GM21390 (cell line): ENCODE measurements at regions not wholly inside any gene's neighbourhood (a gene's known extent, or its start where the extent isn't known, plus 50 kb on each side); places are given as distances from the start of the nearest gene placed in this dataset.
A peak's percentile ranks its signal among the peaks of the same experiment; 100 is the strongest.
"Not testable (repeated sequence)": the region's sequence is repeated elsewhere in the genome, so short reads cannot be mapped to it uniquely, and the experiment has no call there.

Source experiments
- ATAC-seq: cut with Tn5 transposase; IDR thresholded peaks from one replicate; pipeline ENCODE4 v1.9.1; 2021; ENCODE audit not compliant: unreplicated experiment

DNA sequence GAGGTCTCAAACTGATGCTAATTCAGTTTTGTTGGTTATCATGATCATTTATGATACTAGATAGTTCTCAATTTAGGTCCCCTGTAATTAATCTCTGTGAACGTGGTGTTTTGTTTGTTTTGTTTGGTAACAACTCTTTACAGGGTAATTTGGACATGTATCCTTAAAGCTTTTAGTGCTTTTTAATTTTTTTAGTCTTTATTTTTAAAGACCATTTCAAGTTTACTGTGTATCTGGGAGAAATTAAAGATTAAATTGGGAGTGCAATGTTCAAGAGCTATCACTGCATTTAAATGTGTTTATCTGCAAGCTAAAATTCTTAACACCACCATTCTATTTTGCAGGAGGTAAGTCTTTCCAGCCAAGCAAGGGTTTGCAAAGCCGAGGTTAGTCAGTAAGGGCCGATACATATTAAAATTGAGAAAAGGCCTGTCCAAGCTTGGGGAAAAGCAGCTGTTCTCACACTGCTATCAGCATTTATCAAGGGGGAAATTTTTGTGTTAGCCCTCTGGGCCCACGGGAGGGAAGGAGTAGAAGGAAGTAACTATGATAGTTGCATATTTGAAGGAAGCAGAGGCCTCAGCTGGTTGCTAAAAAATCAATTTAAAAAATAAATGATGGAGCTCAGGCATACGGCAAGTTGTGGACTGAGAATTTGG lies 59.3 kb upstream of the ZNF217 start:
- no peak for ATAC-seq

DNA sequence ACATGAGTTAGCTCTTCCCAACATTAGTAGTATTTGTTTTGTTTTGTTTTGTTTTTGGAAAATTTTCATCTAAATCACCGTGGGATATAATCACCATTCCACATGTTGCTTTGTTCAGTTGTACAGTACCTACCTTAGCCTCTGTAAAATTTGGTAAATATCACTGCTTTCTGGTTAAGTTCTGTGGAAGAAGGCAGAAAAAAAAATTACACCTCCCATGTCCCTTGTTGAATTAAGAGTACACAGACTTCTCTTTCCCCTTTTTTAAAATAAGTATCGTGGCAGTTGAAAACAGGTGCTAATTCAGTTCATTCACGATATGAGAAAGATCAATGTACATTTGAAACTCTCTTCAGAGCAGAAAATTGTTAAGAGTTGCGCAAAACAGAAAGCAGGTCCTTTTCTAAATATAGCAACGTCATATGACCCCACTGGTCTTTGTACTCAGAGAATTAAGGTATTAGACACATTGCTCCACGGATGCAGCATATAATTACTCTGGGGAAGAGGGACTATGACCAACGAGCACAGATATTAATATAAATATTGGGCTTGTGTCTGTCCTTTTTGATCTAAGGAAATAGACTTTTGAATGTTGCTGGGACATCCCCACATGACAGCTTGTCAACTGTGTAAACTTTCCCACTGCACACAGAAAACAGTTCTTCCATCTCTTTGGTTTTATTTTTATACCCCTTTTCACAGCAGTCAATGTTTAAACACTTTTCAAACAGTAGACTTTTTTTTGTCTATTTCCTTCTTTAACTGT lies 58.6 kb upstream of the ZNF217 start:
- peak; percentile 66 for ATAC-seq

DNA sequence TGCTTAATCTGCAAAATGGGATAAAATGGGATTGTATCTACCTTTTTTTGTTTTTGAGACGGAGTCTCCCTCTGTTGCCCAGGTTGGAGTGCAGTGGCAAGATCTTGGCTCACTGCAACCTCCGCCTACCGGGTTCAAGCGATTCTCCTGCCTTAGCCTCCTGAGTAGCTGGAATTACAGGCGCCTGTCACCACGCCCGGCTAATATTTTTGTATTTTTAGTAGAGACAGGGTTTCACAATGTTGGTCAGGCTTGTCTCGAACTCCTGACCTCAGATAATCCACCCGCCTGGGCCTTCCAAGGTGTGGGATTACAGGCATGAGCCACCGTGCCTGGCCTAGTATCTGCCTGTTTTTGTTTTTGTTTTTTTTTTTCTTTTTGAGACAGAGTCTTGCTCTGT lies 55.9 kb upstream of the ZNF217 start:
- not testable (repeated sequence) for ATAC-seq

DNA sequence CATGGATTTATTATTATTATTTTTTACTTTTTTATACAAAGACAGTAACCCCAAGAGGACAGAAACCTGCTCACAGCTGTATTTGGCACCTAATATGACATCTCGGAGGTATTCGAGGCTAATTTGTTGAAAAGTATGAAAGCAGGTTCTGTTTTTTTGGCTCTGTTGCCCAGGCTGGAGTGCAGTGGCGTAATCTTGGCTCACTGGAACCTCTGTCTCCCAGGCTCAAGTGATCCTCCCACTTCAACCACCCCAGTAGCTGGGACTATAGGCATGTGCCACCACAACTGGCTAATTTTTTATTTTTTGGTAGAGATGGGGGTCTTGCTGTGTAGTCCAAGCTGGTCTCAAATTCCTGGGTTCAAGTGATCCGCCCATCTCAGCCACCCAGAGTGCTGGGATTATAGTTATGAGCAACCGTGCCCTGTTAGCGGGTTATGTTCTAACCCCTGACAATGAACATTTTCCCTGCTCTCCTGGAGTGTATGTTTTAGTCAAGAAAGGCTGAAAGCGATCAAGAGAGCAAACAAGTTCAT lies 53.7 kb upstream of the ZNF217 start:
- ATAC-seq = no peak

DNA sequence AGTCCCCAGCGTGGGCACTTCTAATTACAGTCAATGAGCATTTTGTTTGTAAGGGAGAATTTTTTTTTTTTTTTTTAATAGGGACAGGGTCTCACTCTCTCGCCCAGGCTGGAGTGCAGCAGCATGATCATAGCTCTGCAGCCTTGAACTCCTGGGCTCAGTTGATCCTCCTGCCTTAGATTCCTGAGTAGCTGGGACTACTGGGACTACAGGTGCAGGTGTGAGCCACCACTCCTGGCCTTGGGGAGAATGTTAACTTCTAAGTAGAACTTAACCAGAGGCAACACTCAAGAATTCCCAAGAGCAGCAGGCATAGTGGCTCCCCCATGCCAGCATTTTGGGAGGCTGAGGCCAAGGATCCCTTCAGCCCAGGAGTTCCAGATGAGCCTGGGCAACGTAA lies 52.9 kb upstream of the ZNF217 start:
- ATAC-seq = no peak

DNA sequence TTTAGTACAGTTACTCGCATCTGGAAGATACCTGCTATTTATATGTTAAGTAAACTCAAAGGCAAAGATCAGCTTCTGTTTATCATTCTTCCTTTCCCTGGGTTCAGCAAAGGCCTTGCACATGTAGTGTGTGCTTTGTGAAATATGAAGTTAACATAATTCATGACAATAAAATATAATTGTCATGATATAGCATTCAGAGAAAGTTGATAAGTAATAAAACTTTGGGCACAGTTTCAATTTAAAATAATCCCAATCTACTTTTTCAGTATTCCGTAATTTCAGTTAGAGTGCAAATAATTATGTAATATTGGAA lies 51.9 kb upstream of the ZNF217 start:
- ATAC-seq = no peak

DNA sequence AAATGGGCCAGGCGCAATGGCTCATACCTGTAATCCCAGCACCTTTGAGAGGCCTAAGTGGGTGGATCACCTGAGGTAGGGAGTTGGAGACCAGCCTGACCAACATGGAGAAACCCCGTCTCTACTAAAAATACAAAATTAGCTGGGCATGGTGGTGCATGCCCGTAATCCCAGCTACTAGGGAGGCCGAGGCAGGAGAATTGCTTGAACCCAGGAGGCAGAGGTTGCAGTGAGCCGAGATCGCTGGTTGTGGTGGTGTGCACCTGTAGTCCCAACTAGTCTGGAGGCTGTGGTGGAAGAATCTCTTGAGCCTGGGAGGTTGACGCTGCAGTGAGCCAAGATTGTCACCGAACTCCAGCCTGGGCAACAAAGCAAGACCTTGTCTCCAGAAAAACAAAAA lies 50.5 kb upstream of the ZNF217 start:
- ATAC-seq = not testable (repeated sequence)
